Testis (tissue), 2 donors: ENCODE measurements at regions not wholly inside any gene's neighbourhood (a gene's known extent, or its start where the extent isn't known, plus 50 kb on each side); places are given as distances from the start of the nearest gene placed in this dataset.

Source experiments
- POLR2A ChIP-seq: fragments of 450-650 bp; IDR thresholded peaks from one replicate; pipeline ENCODE4 v1.6.1; 2017; ENCODE audit warnings: antibody characterized with exemption, mild to moderate bottlenecking, moderate library complexity
- TF ChIP-seq, protein P1 (sequence below), 3 experiments: fragments of 450-650 bp in 2 of 3; fragments of 200-600 bp in 1 of 3; sonication (generic) in 1 of 3; IDR thresholded peaks; one replicate each; pipeline ENCODE4 v1.5.1; 2016 to 2019; ENCODE audit warnings: antibody characterized with exemption in 3 of 3, mild to moderate bottlenecking in 2 of 3, moderate library complexity in 1 of 3

DNA sequence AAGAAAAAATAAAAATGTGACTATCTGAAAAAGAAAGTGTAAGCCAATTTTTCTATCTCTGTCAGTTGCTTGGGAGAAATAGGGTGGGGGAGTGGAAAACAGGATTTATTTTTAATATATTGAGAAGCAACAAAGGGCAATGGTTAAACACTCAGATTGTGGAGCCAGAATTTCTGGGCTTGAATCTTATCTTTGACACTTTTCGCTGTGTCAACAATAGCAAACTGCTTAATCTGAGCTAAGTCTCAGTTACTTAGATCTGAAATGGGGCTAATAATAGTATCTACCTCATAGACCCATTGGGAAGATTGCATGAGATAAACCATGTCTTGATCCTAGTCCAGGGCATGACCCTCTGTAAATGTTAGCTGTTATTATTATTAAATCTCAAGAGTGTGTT is 468.1 kb downstream of the ADGRL2 start:
- TF ChIP-seq, protein P1, sequence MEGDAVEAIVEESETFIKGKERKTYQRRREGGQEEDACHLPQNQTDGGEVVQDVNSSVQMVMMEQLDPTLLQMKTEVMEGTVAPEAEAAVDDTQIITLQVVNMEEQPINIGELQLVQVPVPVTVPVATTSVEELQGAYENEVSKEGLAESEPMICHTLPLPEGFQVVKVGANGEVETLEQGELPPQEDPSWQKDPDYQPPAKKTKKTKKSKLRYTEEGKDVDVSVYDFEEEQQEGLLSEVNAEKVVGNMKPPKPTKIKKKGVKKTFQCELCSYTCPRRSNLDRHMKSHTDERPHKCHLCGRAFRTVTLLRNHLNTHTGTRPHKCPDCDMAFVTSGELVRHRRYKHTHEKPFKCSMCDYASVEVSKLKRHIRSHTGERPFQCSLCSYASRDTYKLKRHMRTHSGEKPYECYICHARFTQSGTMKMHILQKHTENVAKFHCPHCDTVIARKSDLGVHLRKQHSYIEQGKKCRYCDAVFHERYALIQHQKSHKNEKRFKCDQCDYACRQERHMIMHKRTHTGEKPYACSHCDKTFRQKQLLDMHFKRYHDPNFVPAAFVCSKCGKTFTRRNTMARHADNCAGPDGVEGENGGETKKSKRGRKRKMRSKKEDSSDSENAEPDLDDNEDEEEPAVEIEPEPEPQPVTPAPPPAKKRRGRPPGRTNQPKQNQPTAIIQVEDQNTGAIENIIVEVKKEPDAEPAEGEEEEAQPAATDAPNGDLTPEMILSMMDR (IDR thresholded peaks at IDR 0.05), result no peak
- TF ChIP-seq POLR2A, result no peak
